ENCODE measurements at regions not wholly inside any gene's neighbourhood (a gene's known extent, or its start where the extent isn't known, plus 50 kb on each side); places are given as distances from the start of the nearest gene placed in this dataset.

GRCh38 chr2:120866483-120867140 is 130.9 kb downstream of the GLI2 start:
- WGBS (ENCODE audit: insufficient coverage, insufficient read length), result no CpG with 5 or more reads among the region's 14 CpGs
- H3K4me3 ChIP-seq (ENCODE audit: low read length), result no peak overlapping the region

GRCh38 chr2:120867290-120868241 is 131.9 kb downstream of the GLI2 start:
- Histone ChIP-seq H3K9me3 (ENCODE audit: control insufficient read depth, insufficient read depth, low read length) (no peaks in the 10 kb centered on the region), H3K36me3 (ENCODE audit: control insufficient read depth, insufficient read depth, low read length) (no peaks in the 10 kb centered on the region), H3K4me3 (ENCODE audit: low read length) (peak overlapping the region; percentile 7; the same call in 1 of the 2 replicates), H3K27ac (ENCODE audit: low read length) (no peak overlapping the region), H3K4me1 (ENCODE audit: control insufficient read depth, insufficient read depth, low read length) (peaks cover 16% of the 10 kb centered on the region), H3K27me3 (ENCODE audit: control insufficient read depth, insufficient read depth, low read length) (no peaks in the 10 kb centered on the region)
- WGBS (ENCODE audit: insufficient coverage, insufficient read length), result no CpG with 5 or more reads among the region's 54 CpGs
- no peak for DNase-seq (ENCODE audit: low read depth, low spot score)

More at GRCh38 chr2:120866483-120867140, 130.9 kb downstream of the GLI2 start:
- peaks cover 19% of the 10 kb centered on the region for H3K4me1 ChIP-seq (ENCODE audit: control insufficient read depth, insufficient read depth, low read length)
- H3K27ac ChIP-seq (ENCODE audit: low read length), result no peak overlapping the region
- no peaks in the 10 kb centered on the region for H3K27me3 ChIP-seq (ENCODE audit: control insufficient read depth, insufficient read depth, low read length)
- H3K36me3 ChIP-seq (ENCODE audit: control insufficient read depth, insufficient read depth, low read length), result no peaks in the 10 kb centered on the region
- H3K9me3 ChIP-seq (ENCODE audit: control insufficient read depth, insufficient read depth, low read length), result no peaks in the 10 kb centered on the region
- no peak for DNase-seq (ENCODE audit: low read depth, low spot score)

- no peaks in the 10 kb centered on the region for H3K27me3 ChIP-seq (ENCODE audit: control insufficient read depth, insufficient read depth, low read length)
- H3K27ac ChIP-seq (ENCODE audit: low read length), result no peak overlapping the region
- H3K36me3 ChIP-seq (ENCODE audit: control insufficient read depth, insufficient read depth, low read length), result no peaks in the 10 kb centered on the region
- no peak for DNase-seq (ENCODE audit: low read depth, low spot score)
- H3K9me3 ChIP-seq (ENCODE audit: control insufficient read depth, insufficient read depth, low read length), result no peaks in the 10 kb centered on the region
- peaks cover 16% of the 10 kb centered on the region for H3K4me1 ChIP-seq (ENCODE audit: control insufficient read depth, insufficient read depth, low read length)
- WGBS (ENCODE audit: insufficient coverage, insufficient read length), result no CpG with 5 or more reads among the region's 4 CpGs
- H3K4me3 ChIP-seq (ENCODE audit: low read length), result no peak overlapping the region
These were observed 132.7 kb downstream of the GLI2 start for GRCh38 chr2:120868366-120868765.

GRCh38 chr2:120869036-120869729 is 133.5 kb downstream of the GLI2 start:
- Histone ChIP-seq H3K27ac (ENCODE audit: low read length) (no peak overlapping the region), H3K4me3 (ENCODE audit: low read length) (no peak overlapping the region), H3K27me3 (ENCODE audit: control insufficient read depth, insufficient read depth, low read length) (no peaks in the 10 kb centered on the region), H3K36me3 (ENCODE audit: control insufficient read depth, insufficient read depth, low read length) (no peaks in the 10 kb centered on the region), H3K9me3 (ENCODE audit: control insufficient read depth, insufficient read depth, low read length) (no peaks in the 10 kb centered on the region), H3K4me1 (ENCODE audit: control insufficient read depth, insufficient read depth, low read length) (peaks cover 16% of the 10 kb centered on the region)
- no peak for DNase-seq (ENCODE audit: low read depth, low spot score)
- WGBS (ENCODE audit: insufficient coverage, insufficient read length), result no CpG with 5 or more reads among the region's 1 CpG

GRCh38 chr2:120869730-120870466 is 134.2 kb downstream of the GLI2 start:
- Histone ChIP-seq H3K4me3 (ENCODE audit: low read length) (no peak overlapping the region), H3K9me3 (ENCODE audit: control insufficient read depth, insufficient read depth, low read length) (no peaks in the 10 kb centered on the region), H3K4me1 (ENCODE audit: control insufficient read depth, insufficient read depth, low read length) (peaks cover 16% of the 10 kb centered on the region), H3K27me3 (ENCODE audit: control insufficient read depth, insufficient read depth, low read length) (no peaks in the 10 kb centered on the region), H3K27ac (ENCODE audit: low read length) (no peak overlapping the region), H3K36me3 (ENCODE audit: control insufficient read depth, insufficient read depth, low read length) (no peaks in the 10 kb centered on the region)
- whole genome bisulfite sequencing (ENCODE audit: insufficient coverage, insufficient read length), result no CpG with 5 or more reads among the region's 5 CpGs
- DNase-seq (ENCODE audit: low read depth, low spot score), result no peak

GRCh38 chr2:120870467-120870788 is 134.8 kb downstream of the GLI2 start:
- Histone ChIP-seq H3K9me3 (ENCODE audit: control insufficient read depth, insufficient read depth, low read length) (no peaks in the 10 kb centered on the region), H3K4me3 (ENCODE audit: low read length) (no peak overlapping the region), H3K27ac (ENCODE audit: low read length) (no peak overlapping the region), H3K27me3 (ENCODE audit: control insufficient read depth, insufficient read depth, low read length) (no peaks in the 10 kb centered on the region), H3K4me1 (ENCODE audit: control insufficient read depth, insufficient read depth, low read length) (peaks cover 16% of the 10 kb centered on the region), H3K36me3 (ENCODE audit: control insufficient read depth, insufficient read depth, low read length) (no peaks in the 10 kb centered on the region)
- DNase-seq (ENCODE audit: low read depth, low spot score), result no peak
- no CpG with 5 or more reads among the region's 9 CpGs for WGBS (ENCODE audit: insufficient coverage, insufficient read length)

- H3K9me3 ChIP-seq (ENCODE audit: control insufficient read depth, insufficient read depth, low read length), result no peaks in the 10 kb centered on the region
- no peaks in the 10 kb centered on the region for H3K27me3 ChIP-seq (ENCODE audit: control insufficient read depth, insufficient read depth, low read length)
- DNase-seq (ENCODE audit: low read depth, low spot score), result no peak
- H3K4me1 ChIP-seq (ENCODE audit: control insufficient read depth, insufficient read depth, low read length), result peaks cover 16% of the 10 kb centered on the region
- no peak overlapping the region for H3K27ac ChIP-seq (ENCODE audit: low read length)
- H3K4me3 ChIP-seq (ENCODE audit: low read length), result no peak overlapping the region
- WGBS (ENCODE audit: insufficient coverage, insufficient read length), result no CpG with 5 or more reads among the region's 10 CpGs
- H3K36me3 ChIP-seq (ENCODE audit: control insufficient read depth, insufficient read depth, low read length), result no peaks in the 10 kb centered on the region
These were observed 135.5 kb downstream of the GLI2 start for GRCh38 chr2:120871016-120871635.

- Histone ChIP-seq H3K4me3 (ENCODE audit: low read length) (no peak overlapping the region), H3K9me3 (ENCODE audit: control insufficient read depth, insufficient read depth, low read length) (no peaks in the 10 kb centered on the region), H3K36me3 (ENCODE audit: control insufficient read depth, insufficient read depth, low read length) (no peaks in the 10 kb centered on the region), H3K4me1 (ENCODE audit: control insufficient read depth, insufficient read depth, low read length) (peaks cover 13% of the 10 kb centered on the region), H3K27ac (ENCODE audit: low read length) (no peak overlapping the region), H3K27me3 (ENCODE audit: control insufficient read depth, insufficient read depth, low read length) (no peaks in the 10 kb centered on the region)
- no CpG with 5 or more reads among the region's 7 CpGs for WGBS (ENCODE audit: insufficient coverage, insufficient read length)
- no peak for DNase-seq (ENCODE audit: low read depth, low spot score)
These were observed 136.4 kb downstream of the GLI2 start for GRCh38 chr2:120871881-120872620.

Measured in iPS DF 6.9 (cell line).